Activated T-helper 17 cell treated with anti-CD3 and anti-CD28 coated beads, Interleukin-2, amount 50 U/mL, for 72 hours (primary cell): ENCODE measurements at regions not wholly inside any gene's neighbourhood (a gene's known extent, or its start where the extent isn't known, plus 50 kb on each side); places are given as distances from the start of the nearest gene placed in this dataset.

Source experiments
- ATAC-seq: fragments of 150-1000 bp; cut with Tn5 transposase; replicated peaks from 2 replicates; pipeline ENCODE4 v1.10.0; 2021; ENCODE audit warnings: mild to moderate bottlenecking, moderate library complexity
- H3K27ac Mint-ChIP-seq: one replicate; pipeline ENCODE4 v1.8.0; 2022; ENCODE audit warnings: mixed read lengths
- H3K27me3 Mint-ChIP-seq: one replicate; pipeline ENCODE4 v1.8.0; 2022; ENCODE audit warnings: mixed read lengths
- H3K36me3 Mint-ChIP-seq: one replicate; pipeline ENCODE4 v1.8.0; 2022; ENCODE audit warnings: low read depth, mild to moderate bottlenecking, mixed read lengths
- H3K4me1 Mint-ChIP-seq: one replicate; pipeline ENCODE4 v1.8.0; 2022; ENCODE audit warnings: mixed read lengths
- H3K4me3 Mint-ChIP-seq: one replicate; pipeline ENCODE4 v1.8.0; 2022; ENCODE audit warnings: mild to moderate bottlenecking, mixed read lengths
- H3K9me3 Mint-ChIP-seq: one replicate; pipeline ENCODE4 v1.8.0; 2022; ENCODE audit warnings: mixed read lengths

DNA sequence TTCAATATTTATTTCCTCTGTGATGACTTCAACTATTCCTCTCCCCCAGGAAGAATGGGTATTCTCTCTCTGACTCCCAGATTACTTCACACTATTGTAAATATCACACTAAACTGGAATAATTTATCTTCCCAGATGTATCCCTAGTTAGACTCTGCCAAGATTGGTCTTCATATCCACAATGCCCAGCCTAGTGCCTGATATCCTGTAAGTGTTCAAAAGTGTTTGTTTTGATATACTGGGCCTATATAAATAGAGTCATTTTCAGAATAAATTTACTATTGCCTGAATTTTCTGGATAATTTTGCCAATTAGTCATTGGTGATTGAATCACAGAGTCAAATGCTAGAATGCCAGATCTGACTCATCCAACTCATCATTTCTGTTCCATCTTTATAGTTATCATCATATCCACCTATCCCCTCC lies 143.7 kb upstream of the TNC start:
- H3K27me3 Mint-ChIP-seq, result peaks cover 10% of the 10 kb centered on the region
- H3K36me3 Mint-ChIP-seq, result no peaks in the 10 kb centered on the region
- no peak overlapping the region for H3K4me3 Mint-ChIP-seq
- H3K4me1 Mint-ChIP-seq, result no peaks in the 10 kb centered on the region
- no peak overlapping the region for H3K27ac Mint-ChIP-seq
- H3K9me3 Mint-ChIP-seq, result no peaks in the 10 kb centered on the region
- no peak for ATAC-seq

- Mint-ChIP-seq H3K27me3 (peaks cover 5% of the 10 kb centered on the region), H3K9me3 (no peaks in the 10 kb centered on the region), H3K4me1 (no peaks in the 10 kb centered on the region), H3K36me3 (no peaks in the 10 kb centered on the region), H3K4me3 (no peak overlapping the region), H3K27ac (no peak overlapping the region)
- ATAC-seq, result no peak
Measured at GRCh38 chr9:115262477-115262876, 144.5 kb upstream of the TNC start.

- Mint-ChIP-seq H3K4me3 (no peak overlapping the region), H3K4me1 (no peaks in the 10 kb centered on the region), H3K27me3 (peaks cover 5% of the 10 kb centered on the region), H3K9me3 (no peaks in the 10 kb centered on the region), H3K27ac (no peak overlapping the region), H3K36me3 (no peaks in the 10 kb centered on the region)
- ATAC-seq, result no peak
Measured at GRCh38 chr9:115262952-115263351, 145.0 kb upstream of the TNC start.

DNA sequence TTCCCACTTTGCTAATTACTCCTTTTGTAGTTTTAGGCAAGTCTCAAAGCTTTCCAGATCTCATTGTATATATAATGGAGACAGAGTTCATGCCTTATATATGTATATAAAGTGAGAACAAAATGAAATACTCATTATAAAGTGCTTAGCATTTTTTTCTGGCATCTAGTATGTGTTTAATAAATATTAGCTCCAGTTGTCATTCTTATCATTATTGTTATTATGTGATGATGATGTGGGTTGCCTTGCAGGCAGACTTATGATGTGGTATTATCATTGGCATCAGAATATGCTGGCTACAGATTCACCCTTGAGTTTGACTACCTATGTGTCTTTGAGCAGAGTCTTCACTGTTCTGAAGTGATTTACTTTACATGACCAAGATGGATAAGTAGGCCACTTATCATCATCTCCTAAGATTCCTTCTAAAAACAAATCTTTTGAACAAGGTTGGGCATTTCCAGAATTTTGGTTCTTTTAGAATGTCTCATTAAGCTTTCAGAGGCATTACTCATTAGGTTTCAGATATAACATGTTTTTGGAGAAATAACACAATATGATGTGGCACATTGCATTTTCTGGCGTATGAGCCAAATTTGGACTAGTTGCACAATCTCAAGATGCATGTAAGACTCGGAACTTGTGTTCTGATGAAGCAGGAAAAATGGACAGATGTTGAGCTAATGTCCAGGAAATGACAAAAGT lies 145.6 kb upstream of the TNC start:
- Mint-ChIP-seq H3K4me1 (no peaks in the 10 kb centered on the region), H3K4me3 (no peak overlapping the region), H3K9me3 (no peaks in the 10 kb centered on the region), H3K27ac (no peak overlapping the region), H3K27me3 (peaks cover 5% of the 10 kb centered on the region), H3K36me3 (no peaks in the 10 kb centered on the region)
- ATAC-seq, result no peak

DNA sequence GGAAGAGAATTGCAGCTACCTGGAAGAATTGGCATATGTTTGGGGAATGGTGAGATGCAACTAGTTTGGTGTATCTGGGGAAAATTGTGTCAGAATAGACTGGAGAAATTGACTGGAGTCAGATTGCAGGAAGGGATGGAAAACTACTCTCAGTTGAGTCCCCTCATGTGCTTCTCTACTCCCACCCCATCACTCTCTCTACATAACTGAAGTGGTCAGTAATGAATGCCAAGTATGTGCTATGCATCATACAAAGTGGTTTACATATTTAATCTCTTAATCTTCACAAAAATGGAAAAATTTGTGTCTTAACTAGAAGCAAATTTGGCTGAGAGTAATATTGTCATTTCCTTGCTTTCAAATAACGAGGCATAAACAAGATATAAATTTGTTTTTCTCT lies 146.4 kb upstream of the TNC start:
- Mint-ChIP-seq H3K4me1 (no peaks in the 10 kb centered on the region), H3K36me3 (no peaks in the 10 kb centered on the region), H3K27me3 (peaks cover 5% of the 10 kb centered on the region), H3K27ac (no peak overlapping the region), H3K9me3 (no peaks in the 10 kb centered on the region), H3K4me3 (no peak overlapping the region)
- ATAC-seq, result no peak

DNA sequence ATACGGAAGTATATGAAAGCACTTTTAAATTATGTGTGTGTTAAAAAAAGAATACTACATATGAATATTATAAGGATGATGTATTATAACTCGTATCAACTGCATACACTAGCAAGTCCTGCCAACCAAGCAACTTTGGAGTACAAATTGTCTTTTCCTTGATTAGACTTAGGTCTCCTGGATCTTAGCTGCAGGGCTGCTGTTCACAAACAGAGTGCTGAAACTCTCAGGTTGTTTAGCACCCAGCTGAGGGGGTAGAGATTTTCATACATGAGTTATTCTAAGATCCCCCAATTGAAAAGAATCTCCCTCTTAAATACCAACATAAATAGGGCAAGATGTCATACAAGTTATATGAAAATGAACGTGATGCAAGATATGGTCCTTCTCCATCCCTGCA lies 149.8 kb upstream of the TNC start:
- no peak for ATAC-seq
- Mint-ChIP-seq H3K4me3 (no peak overlapping the region), H3K9me3 (no peaks in the 10 kb centered on the region)

DNA sequence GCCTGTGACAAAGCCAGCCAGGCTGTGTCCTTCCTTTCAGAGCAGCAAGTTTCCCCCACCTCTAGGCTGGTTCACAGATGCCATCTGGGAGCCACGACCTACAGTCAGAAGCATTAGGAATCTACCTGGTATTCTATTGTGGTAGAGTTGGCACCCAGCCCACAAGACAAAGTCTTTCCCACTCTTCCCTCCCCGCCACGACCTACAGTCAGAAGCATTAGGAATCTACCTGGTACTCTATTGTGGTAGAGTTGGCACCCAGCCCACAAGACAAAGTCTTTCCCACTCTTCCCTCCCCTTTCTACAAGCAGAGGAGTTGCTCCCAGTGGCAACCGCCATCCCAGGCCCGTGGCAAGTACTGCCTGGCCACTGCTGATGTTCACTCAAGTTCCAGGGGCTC lies 157.8 kb upstream of the TNC start:
- Mint-ChIP-seq H3K9me3 (no peaks in the 10 kb centered on the region), H3K36me3 (no peaks in the 10 kb centered on the region), H3K4me1 (no peaks in the 10 kb centered on the region), H3K27ac (no peak overlapping the region), H3K4me3 (no peak overlapping the region), H3K27me3 (peaks cover 21% of the 10 kb centered on the region)
- no peak for ATAC-seq

More for the DNA sequence above, 149.8 kb upstream of the TNC start:
- Mint-ChIP-seq H3K27ac (no peak overlapping the region), H3K27me3 (peaks cover 13% of the 10 kb centered on the region), H3K4me1 (no peaks in the 10 kb centered on the region), H3K36me3 (no peaks in the 10 kb centered on the region)

GRCh38 chr9:115276621-115277020 lies 158.7 kb upstream of the TNC start:
- H3K4me3 Mint-ChIP-seq, result no peak overlapping the region
- H3K27ac Mint-ChIP-seq, result no peak overlapping the region
- peaks cover 24% of the 10 kb centered on the region for H3K27me3 Mint-ChIP-seq
- no peaks in the 10 kb centered on the region for H3K9me3 Mint-ChIP-seq
- no peaks in the 10 kb centered on the region for H3K36me3 Mint-ChIP-seq
- no peak for ATAC-seq
- no peaks in the 10 kb centered on the region for H3K4me1 Mint-ChIP-seq

DNA sequence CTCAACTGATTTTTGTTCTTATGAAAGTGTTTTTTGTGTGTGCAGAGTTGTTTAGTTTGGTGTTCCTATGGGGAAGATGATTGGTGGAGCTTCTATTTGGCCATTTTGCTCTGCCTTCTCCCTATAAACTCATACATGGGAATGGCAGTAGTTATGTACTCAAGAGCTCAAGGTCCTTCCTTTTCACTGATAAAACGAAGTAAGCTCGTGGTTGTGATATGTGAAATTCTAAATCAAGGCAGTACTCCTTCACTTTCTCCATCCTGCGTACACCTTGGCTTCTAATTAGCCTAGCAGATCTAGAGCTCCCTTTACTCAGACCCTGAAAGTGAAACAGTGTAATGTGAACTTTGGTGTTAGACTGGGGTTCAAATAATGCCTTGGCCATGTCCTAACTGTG lies 159.3 kb upstream of the TNC start:
- ATAC-seq, result no peak
- Mint-ChIP-seq H3K4me3 (no peak overlapping the region), H3K36me3 (no peaks in the 10 kb centered on the region), H3K9me3 (no peaks in the 10 kb centered on the region), H3K27me3 (peaks cover 29% of the 10 kb centered on the region), H3K4me1 (no peaks in the 10 kb centered on the region), H3K27ac (no peak overlapping the region)

- H3K36me3 Mint-ChIP-seq, result no peaks in the 10 kb centered on the region
- no peaks in the 10 kb centered on the region for H3K4me1 Mint-ChIP-seq
- ATAC-seq, result no peak
- peaks cover 28% of the 10 kb centered on the region for H3K27me3 Mint-ChIP-seq
- no peak overlapping the region for H3K27ac Mint-ChIP-seq
- no peaks in the 10 kb centered on the region for H3K9me3 Mint-ChIP-seq
- H3K4me3 Mint-ChIP-seq, result no peak overlapping the region
Measured at GRCh38 chr9:115278326-115279035, 160.5 kb upstream of the TNC start.

GRCh38 chr9:115283395-115283794 lies 165.4 kb upstream of the TNC start:
- H3K27ac Mint-ChIP-seq, result no peak overlapping the region
- peaks cover 19% of the 10 kb centered on the region for H3K27me3 Mint-ChIP-seq
- H3K4me3 Mint-ChIP-seq, result no peak overlapping the region
- ATAC-seq, result no peak
- no peaks in the 10 kb centered on the region for H3K36me3 Mint-ChIP-seq
- H3K4me1 Mint-ChIP-seq, result no peaks in the 10 kb centered on the region
- no peaks in the 10 kb centered on the region for H3K9me3 Mint-ChIP-seq

- H3K4me3 Mint-ChIP-seq, result no peak overlapping the region
- no peaks in the 10 kb centered on the region for H3K36me3 Mint-ChIP-seq
- H3K4me1 Mint-ChIP-seq, result no peaks in the 10 kb centered on the region
- no peaks in the 10 kb centered on the region for H3K9me3 Mint-ChIP-seq
- H3K27me3 Mint-ChIP-seq, result peaks cover 16% of the 10 kb centered on the region
- no peak for ATAC-seq
- no peak overlapping the region for H3K27ac Mint-ChIP-seq
Measured at GRCh38 chr9:115285836-115286235, 167.9 kb upstream of the TNC start.

DNA sequence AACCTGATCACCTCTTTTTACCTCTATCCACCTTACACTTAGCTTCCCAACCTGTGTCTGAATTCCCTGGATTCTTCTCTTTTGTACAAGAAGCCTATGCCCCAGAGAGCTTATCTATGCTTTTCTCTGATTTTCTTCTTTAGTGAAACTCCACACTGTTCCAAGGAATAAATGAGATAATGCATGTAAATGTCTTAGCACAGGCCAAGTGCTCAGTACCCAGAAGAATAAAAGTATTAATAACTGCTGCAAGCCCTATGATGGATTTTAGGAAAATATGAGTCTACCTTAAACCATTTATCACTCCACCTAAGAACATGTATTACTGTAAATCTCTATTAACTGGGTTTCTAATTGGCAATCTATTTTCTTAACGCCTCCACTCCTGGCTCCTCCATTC lies 168.5 kb upstream of the TNC start:
- H3K9me3 Mint-ChIP-seq, result no peaks in the 10 kb centered on the region
- H3K27ac Mint-ChIP-seq, result no peak overlapping the region
- H3K4me1 Mint-ChIP-seq, result no peaks in the 10 kb centered on the region
- H3K36me3 Mint-ChIP-seq, result no peaks in the 10 kb centered on the region
- H3K4me3 Mint-ChIP-seq, result no peak overlapping the region
- ATAC-seq, result no peak
- H3K27me3 Mint-ChIP-seq, result peaks cover 15% of the 10 kb centered on the region

DNA sequence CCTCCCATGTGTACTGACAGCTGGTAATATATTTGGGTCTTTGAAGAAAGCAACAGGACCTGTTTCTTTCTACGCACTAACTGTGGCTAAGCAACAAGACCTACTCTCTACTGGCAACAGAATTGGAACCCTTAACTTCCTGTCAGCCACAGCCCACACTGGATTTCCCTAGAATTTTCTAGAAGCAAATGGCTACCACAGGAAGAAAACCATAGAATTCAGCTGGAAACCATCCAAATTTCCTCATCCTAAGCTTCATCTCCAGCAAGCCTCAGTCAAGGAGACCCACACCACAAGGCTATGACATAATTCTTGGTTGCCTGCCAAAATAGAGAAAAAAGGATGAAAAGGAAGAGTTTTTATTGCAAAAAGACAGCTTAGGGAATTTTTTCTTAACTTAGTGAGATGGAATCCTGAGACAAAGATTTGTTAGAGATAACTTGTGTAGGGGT lies 171.8 kb upstream of the TNC start:
- no peaks in the 10 kb centered on the region for H3K9me3 Mint-ChIP-seq
- H3K36me3 Mint-ChIP-seq, result no peaks in the 10 kb centered on the region
- H3K27ac Mint-ChIP-seq, result no peak overlapping the region
- H3K27me3 Mint-ChIP-seq, result peaks cover 15% of the 10 kb centered on the region
- H3K4me3 Mint-ChIP-seq, result no peak overlapping the region
- H3K4me1 Mint-ChIP-seq, result no peaks in the 10 kb centered on the region
- ATAC-seq, result no peak

- H3K9me3 Mint-ChIP-seq, result no peaks in the 10 kb centered on the region
- no peaks in the 10 kb centered on the region for H3K4me1 Mint-ChIP-seq
- ATAC-seq, result no peak
- H3K36me3 Mint-ChIP-seq, result no peaks in the 10 kb centered on the region
- H3K27ac Mint-ChIP-seq, result no peak overlapping the region
- H3K4me3 Mint-ChIP-seq, result no peak overlapping the region
- peaks cover 24% of the 10 kb centered on the region for H3K27me3 Mint-ChIP-seq
Measured at GRCh38 chr9:115291841-115292240, 173.9 kb upstream of the TNC start.
